IMR-90 (cell line): ENCODE measurements at regions not wholly inside any gene's neighbourhood (a gene's known extent, or its start where the extent isn't known, plus 50 kb on each side); places are given as distances from the start of the nearest gene placed in this dataset.

Experiments used
- ATAC-seq: fragments of 200-7000 bp; cut with Tn5 transposase; 2 replicates; pipeline ENCODE4 v1.9.1; 2020; ENCODE audit warnings: low read depth, mild to moderate bottlenecking, moderate library complexity
- BruUV-seq: library from RNA; stranded (reverse); fragments of 400-500 nt; replicated peaks from 2 replicates; lab custom pipeline; 2021; lab: Mats Ljungman, UMichigan
- CTCF ChIA-PET: fragments of 300-600 bp; formaldehyde crosslinking; extraction: SDS; loops from one replicate; lab custom pipeline; 2021; ENCODE audit warnings: antibody characterized with exemption; lab: Yijun Ruan, JAX
- POLR2A ChIA-PET: fragments of 300-600 bp; sonication (Branson Sonifier 250); formaldehyde crosslinking; loops from one replicate; lab custom pipeline; 2022; ENCODE audit warnings: antibody characterized with exemption; ENCODE audit not compliant: unreplicated experiment; lab: Charles Lee
- DNase-seq: peaks from one replicate; pipeline ENCODE4 v3.0.0; 2013
- H2AFZ ChIP-seq: replicated peaks from 2 replicates; pipeline ENCODE3; 2013; ENCODE audit warnings: low read length, mild to moderate bottlenecking; ENCODE audit not compliant: poor library complexity
- H2AK5ac ChIP-seq: 2 replicates; pipeline ENCODE4 v1.6.1; 2013; ENCODE audit warnings: low read depth, low read length, inconsistent platforms
- H2AK9ac ChIP-seq: replicated peaks from 2 replicates; pipeline ENCODE3; 2013; ENCODE audit warnings: mild to moderate bottlenecking, low read depth, low read length, moderate library complexity; ENCODE audit not compliant: poor library complexity
- H2BK120ac ChIP-seq: 2 replicates; pipeline ENCODE4 v1.6.1; 2013; ENCODE audit warnings: low read depth, low read length, inconsistent platforms
- H2BK15ac ChIP-seq: 3 replicates; pipeline ENCODE4 v1.6.1; 2013; ENCODE audit warnings: low read depth, low read length, inconsistent platforms
- H2BK20ac ChIP-seq: 2 replicates; pipeline ENCODE4 v1.6.1; 2013; ENCODE audit warnings: low read depth, mild to moderate bottlenecking, inconsistent platforms, low read length, moderate library complexity
- H2BK5ac ChIP-seq: 2 replicates; pipeline ENCODE4 v1.6.1; 2013; ENCODE audit warnings: mild to moderate bottlenecking, low read depth, low read length, inconsistent platforms; ENCODE audit not compliant: poor library complexity, severe bottlenecking
- H3K14ac ChIP-seq: replicated peaks from 2 replicates; pipeline ENCODE4 v1.6.1; 2013; ENCODE audit warnings: low read depth, low read length, inconsistent platforms
- H3K18ac ChIP-seq: 2 replicates; pipeline ENCODE4 v1.6.1; 2013; ENCODE audit warnings: low read depth, low read length, control low read depth
- H3K23ac ChIP-seq: 2 replicates; pipeline ENCODE4 v1.6.1; 2013; ENCODE audit warnings: low read depth, low read length, inconsistent platforms
- H3K27ac ChIP-seq: 2 replicates; pipeline ENCODE4 v1.5.1; 2013; ENCODE audit warnings: mild to moderate bottlenecking, control low read depth, low read length; ENCODE audit not compliant: insufficient read depth
- H3K27me3 ChIP-seq: 2 replicates; pipeline ENCODE4 v1.6.1; 2013; ENCODE audit warnings: low read length; ENCODE audit not compliant: control insufficient read depth, insufficient read depth
- H3K36me3 ChIP-seq: 2 replicates; pipeline ENCODE4 v1.6.1; 2013; ENCODE audit warnings: low read length, mixed read lengths; ENCODE audit not compliant: control insufficient read depth, insufficient read depth
- H3K4ac ChIP-seq: 2 replicates; pipeline ENCODE4 v1.6.1; 2013; ENCODE audit warnings: low read depth, low read length, inconsistent platforms
- H3K4me1 ChIP-seq: 2 replicates; pipeline ENCODE4 v1.6.1; 2013; ENCODE audit warnings: low read length, mixed read lengths; ENCODE audit not compliant: control insufficient read depth, insufficient read depth
- H3K4me2 ChIP-seq: 2 replicates; pipeline ENCODE4 v1.6.1; 2013; ENCODE audit warnings: low read depth, mild to moderate bottlenecking, control low read depth, low read length, moderate library complexity
- H3K4me3 ChIP-seq: 2 replicates; pipeline ENCODE4 v1.5.1; 2013; ENCODE audit warnings: low read depth, mild to moderate bottlenecking, control low read depth, low read length, moderate library complexity; ENCODE audit not compliant: insufficient read depth
- H3K56ac ChIP-seq: 2 replicates; pipeline ENCODE4 v1.6.1; 2013; ENCODE audit warnings: low read length, inconsistent platforms; ENCODE audit not compliant: insufficient read depth; ENCODE audit errors: extremely low read depth
- H3K79me1 ChIP-seq, 2 experiments: 2 replicates each; pipeline ENCODE4 v1.6.1; 2013; ENCODE audit warnings: low read length in 2 of 2, inconsistent platforms in 1 of 2, low read depth in 1 of 2
- H3K9ac ChIP-seq: 2 replicates; pipeline ENCODE4 v1.6.1; 2013; ENCODE audit warnings: low read depth, low read length, control low read depth
- H3K9me1 ChIP-seq: 2 replicates; pipeline ENCODE4 v1.6.1; 2013; ENCODE audit warnings: low read length, inconsistent platforms; ENCODE audit not compliant: insufficient read depth
- H3K9me3 ChIP-seq: 2 replicates; pipeline ENCODE4 v1.6.1; 2013; ENCODE audit warnings: low read length; ENCODE audit not compliant: control insufficient read depth, insufficient read depth
- H4K20me1 ChIP-seq: 2 replicates; pipeline ENCODE4 v1.6.1; 2013; ENCODE audit warnings: low read length, inconsistent platforms; ENCODE audit not compliant: insufficient read depth
- H4K5ac ChIP-seq: 2 replicates; pipeline ENCODE4 v1.6.1; 2013; ENCODE audit warnings: mild to moderate bottlenecking, low read depth, low read length, control low read depth
- H4K8ac ChIP-seq, 2 experiments: 2 replicates each; pipeline ENCODE4 v1.6.1; 2013; ENCODE audit warnings: low read depth in 2 of 2, low read length in 2 of 2, control low read depth in 1 of 2, inconsistent platforms in 1 of 2
- H4K91ac ChIP-seq: 2 replicates; pipeline ENCODE4 v1.6.1; 2013; ENCODE audit warnings: low read depth, low read length, inconsistent platforms; ENCODE audit not compliant: insufficient read depth
- BHLHE40 ChIP-seq: fragments of 150-350 bp; IDR thresholded peaks from 2 replicates; pipeline ENCODE4 v1.6.1; 2016; ENCODE audit warnings: mild to moderate bottlenecking, low read depth, low read length
- CHD1 ChIP-seq: IDR thresholded peaks from 2 replicates; pipeline ENCODE4 v1.6.1; 2012; ENCODE audit warnings: low read depth, low read length, improper control_type of control experiment
- FOS ChIP-seq: fragments of 150-350 bp; IDR thresholded peaks from 2 replicates; pipeline ENCODE4 v1.6.1; 2016; ENCODE audit warnings: low read depth, low read length
- MAFK ChIP-seq: IDR thresholded peaks from 2 replicates; pipeline ENCODE4 v1.6.1; 2012; ENCODE audit warnings: low read depth, low read length, improper control_type of control experiment
- MAZ ChIP-seq: IDR thresholded peaks from 2 replicates; pipeline ENCODE4 v1.6.1; 2012; ENCODE audit warnings: low read depth, mild to moderate bottlenecking, low read length, improper control_type of control experiment, moderate library complexity, borderline replicate concordance
- MXI1 ChIP-seq: IDR thresholded peaks from 2 replicates; pipeline ENCODE4 v1.6.1; 2012; ENCODE audit warnings: low read depth, mild to moderate bottlenecking, low read length, moderate library complexity, borderline replicate concordance
- NFE2L2 ChIP-seq: fragments of 150-350 bp; IDR thresholded peaks from 2 replicates; pipeline ENCODE4 v1.6.1; 2016; ENCODE audit warnings: low read depth, mild to moderate bottlenecking, low read length
- POLR2A ChIP-seq: IDR thresholded peaks from 2 replicates; pipeline ENCODE4 v1.6.1; 2012; ENCODE audit warnings: mild to moderate bottlenecking, low read depth, low read length
- RAD21 ChIP-seq: IDR thresholded peaks from 2 replicates; pipeline ENCODE4 v1.6.1; 2012; ENCODE audit warnings: low read length, improper control_type of control experiment
- RCOR1 ChIP-seq: IDR thresholded peaks from 2 replicates; pipeline ENCODE4 v1.6.1; 2012; ENCODE audit warnings: mild to moderate bottlenecking, low read length, improper control_type of control experiment; ENCODE audit not compliant: insufficient replicate concordance
- RFX5 ChIP-seq: IDR thresholded peaks from 2 replicates; pipeline ENCODE4 v1.8.0; 2012; ENCODE audit warnings: low read depth, mild to moderate bottlenecking, low read length, moderate library complexity
- SMC3 ChIP-seq: fragments of 150-350 bp; IDR thresholded peaks from 2 replicates; pipeline ENCODE4 v1.6.1; 2016; ENCODE audit warnings: low read depth, mild to moderate bottlenecking, antibody characterized with exemption, low read length, moderate library complexity
- WGBS, 2 experiments: methylation state at CpG; one replicate each; pipeline versions ENCODE4 v1.1.5 to v1.1.7; 2013; ENCODE audit warnings: missing lambda C conversion rate in 2 of 2; ENCODE audit not compliant: insufficient read length in 1 of 2; ENCODE audit errors: extremely low coverage in 2 of 2; 5-methylcytosine and 5-hydroxymethylcytosine counted together
- dilution Hi-C: fragments of 300-500 bp; cut with HindIII; formaldehyde crosslinking; loops from one replicate; pipeline ENCODE4 v1.14.3; 2018; ENCODE audit warnings: low sequenced_read_pairs; ENCODE audit not compliant: unreplicated experiment
- in situ Hi-C: fragments of 300-500 bp; cut with MboI; formaldehyde crosslinking; loops from 3 replicates; pipeline ENCODE4 v1.14.3; 2019; ENCODE audit warnings: low sequenced_read_pairs, inconsistent platforms, mixed read lengths
- intact Hi-C: fragments of 100-400 bp; cut with micrococcal nuclease; formaldehyde crosslinking; loops from 2 replicates; pipeline ENCODE4 v1.10.0; 2022
- TF ChIP-seq, protein P1 (sequence below): fragments of 150-350 bp; IDR thresholded peaks from 2 replicates; pipeline ENCODE4 v1.6.1; 2016; ENCODE audit warnings: low read depth, mild to moderate bottlenecking, low read length, moderate library complexity, borderline replicate concordance
- TF ChIP-seq, protein P2 (sequence below): fragments of 150-350 bp; IDR thresholded peaks from 2 replicates; pipeline ENCODE4 v1.6.1; 2017; ENCODE audit warnings: mild to moderate bottlenecking, antibody characterized with exemption, low read length, low read depth
- TF ChIP-seq, protein P3 (sequence below): conservative IDR thresholded peaks from 2 replicates; pipeline ENCODE4 v1.5.1; 2012; ENCODE audit warnings: mild to moderate bottlenecking, low read depth, low read length, improper control_type of control experiment

DNA sequence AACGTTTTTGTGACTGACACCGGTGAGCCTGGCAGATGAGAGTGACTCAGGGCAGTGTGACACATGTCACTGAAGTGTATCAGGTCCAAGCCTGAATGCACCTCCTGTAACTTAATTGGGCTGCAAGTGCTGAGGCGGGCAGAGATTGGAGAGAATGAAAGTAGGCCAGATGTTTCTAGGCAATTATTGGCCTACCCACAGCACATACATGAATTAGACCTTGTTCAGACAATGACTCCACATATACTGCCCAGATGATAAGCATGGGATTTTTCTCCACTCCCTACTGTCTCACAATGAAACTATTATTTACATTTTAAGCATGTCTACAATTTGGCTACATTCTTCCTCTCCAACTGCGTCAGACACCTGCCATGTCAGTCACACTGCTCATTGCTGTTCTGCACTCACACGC, 187.3 kb upstream of the ZNF385D start:
- H3K9me1 ChIP-seq: no peaks in the 10 kb centered on the region
- no peak for TF ChIP-seq NFE2L2
- TF ChIP-seq MXI1: no peak
- no peak for TF ChIP-seq SMC3
- no peak for TF ChIP-seq FOS
- TF ChIP-seq, protein P1, sequence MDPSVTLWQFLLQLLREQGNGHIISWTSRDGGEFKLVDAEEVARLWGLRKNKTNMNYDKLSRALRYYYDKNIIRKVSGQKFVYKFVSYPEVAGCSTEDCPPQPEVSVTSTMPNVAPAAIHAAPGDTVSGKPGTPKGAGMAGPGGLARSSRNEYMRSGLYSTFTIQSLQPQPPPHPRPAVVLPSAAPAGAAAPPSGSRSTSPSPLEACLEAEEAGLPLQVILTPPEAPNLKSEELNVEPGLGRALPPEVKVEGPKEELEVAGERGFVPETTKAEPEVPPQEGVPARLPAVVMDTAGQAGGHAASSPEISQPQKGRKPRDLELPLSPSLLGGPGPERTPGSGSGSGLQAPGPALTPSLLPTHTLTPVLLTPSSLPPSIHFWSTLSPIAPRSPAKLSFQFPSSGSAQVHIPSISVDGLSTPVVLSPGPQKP: no peak
- TF ChIP-seq BHLHE40: no peak
- TF ChIP-seq RCOR1: no peak
- no peak for TF ChIP-seq RAD21
- TF ChIP-seq, protein P2, sequence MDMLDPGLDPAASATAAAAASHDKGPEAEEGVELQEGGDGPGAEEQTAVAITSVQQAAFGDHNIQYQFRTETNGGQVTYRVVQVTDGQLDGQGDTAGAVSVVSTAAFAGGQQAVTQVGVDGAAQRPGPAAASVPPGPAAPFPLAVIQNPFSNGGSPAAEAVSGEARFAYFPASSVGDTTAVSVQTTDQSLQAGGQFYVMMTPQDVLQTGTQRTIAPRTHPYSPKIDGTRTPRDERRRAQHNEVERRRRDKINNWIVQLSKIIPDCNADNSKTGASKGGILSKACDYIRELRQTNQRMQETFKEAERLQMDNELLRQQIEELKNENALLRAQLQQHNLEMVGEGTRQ: no peak
- no peak for TF ChIP-seq CHD1
- TF ChIP-seq POLR2A: no peak
- no peak for TF ChIP-seq RFX5
- no peak for TF ChIP-seq MAFK
- TF ChIP-seq, protein P3, sequence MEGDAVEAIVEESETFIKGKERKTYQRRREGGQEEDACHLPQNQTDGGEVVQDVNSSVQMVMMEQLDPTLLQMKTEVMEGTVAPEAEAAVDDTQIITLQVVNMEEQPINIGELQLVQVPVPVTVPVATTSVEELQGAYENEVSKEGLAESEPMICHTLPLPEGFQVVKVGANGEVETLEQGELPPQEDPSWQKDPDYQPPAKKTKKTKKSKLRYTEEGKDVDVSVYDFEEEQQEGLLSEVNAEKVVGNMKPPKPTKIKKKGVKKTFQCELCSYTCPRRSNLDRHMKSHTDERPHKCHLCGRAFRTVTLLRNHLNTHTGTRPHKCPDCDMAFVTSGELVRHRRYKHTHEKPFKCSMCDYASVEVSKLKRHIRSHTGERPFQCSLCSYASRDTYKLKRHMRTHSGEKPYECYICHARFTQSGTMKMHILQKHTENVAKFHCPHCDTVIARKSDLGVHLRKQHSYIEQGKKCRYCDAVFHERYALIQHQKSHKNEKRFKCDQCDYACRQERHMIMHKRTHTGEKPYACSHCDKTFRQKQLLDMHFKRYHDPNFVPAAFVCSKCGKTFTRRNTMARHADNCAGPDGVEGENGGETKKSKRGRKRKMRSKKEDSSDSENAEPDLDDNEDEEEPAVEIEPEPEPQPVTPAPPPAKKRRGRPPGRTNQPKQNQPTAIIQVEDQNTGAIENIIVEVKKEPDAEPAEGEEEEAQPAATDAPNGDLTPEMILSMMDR: no peak
- no peak for TF ChIP-seq MAZ
- H3K4me1 ChIP-seq: no peaks in the 10 kb centered on the region
- no TSS peak for BruUV-seq
- DNase-seq (no peak), ATAC-seq (no peak)
- H2BK5ac ChIP-seq: no peak overlapping the region
- no peak overlapping the region for H2BK20ac ChIP-seq
- H3K36me3 ChIP-seq: no peaks in the 10 kb centered on the region
- intact Hi-C loops: no loop called here
- H3K27me3 ChIP-seq: no peaks in the 10 kb centered on the region
- dilution Hi-C loops: no loop called here
- H3K23ac ChIP-seq: no peak overlapping the region
- no peak overlapping the region; the same call in 1 of the 2 replicates for H3K4ac ChIP-seq
- no peak overlapping the region for H2AK9ac ChIP-seq
- H3K9me3 ChIP-seq: no peaks in the 10 kb centered on the region
- 93% methylated on average over 4 of the region's 5 CpGs; no CpG with 5 or more reads in 1 of the 2 experiments for WGBS, 2 experiments
- H3K56ac ChIP-seq: no peak overlapping the region
- in situ Hi-C loops: no loop called here
- no peak overlapping the region for H3K27ac ChIP-seq
- no peak overlapping the region for H4K5ac ChIP-seq
- H2AFZ ChIP-seq: no peak overlapping the region
- no peak overlapping the region for H4K91ac ChIP-seq
- H4K20me1 ChIP-seq: no peaks in the 10 kb centered on the region
- H2BK120ac ChIP-seq: no peak overlapping the region
- H3K79me1 ChIP-seq: no peaks in the 10 kb centered on the region
- no peak overlapping the region for H2AK5ac ChIP-seq
- ChIA-PET CTCF (no interaction called here), POLR2A (no interaction called here)
- H3K14ac ChIP-seq: no peak overlapping the region
- H2BK15ac ChIP-seq: no peak overlapping the region
- no peak overlapping the region for H3K4me2 ChIP-seq
- H3K4me3 ChIP-seq: no peak overlapping the region
- H3K9ac ChIP-seq: no peak overlapping the region
- no peak overlapping the region for H4K8ac ChIP-seq
- no peak overlapping the region for H3K18ac ChIP-seq
